RWPE2 (cell line): ENCODE measurements at regions not wholly inside any gene's neighbourhood (a gene's known extent, or its start where the extent isn't known, plus 50 kb on each side); places are given as distances from the start of the nearest gene placed in this dataset.
A peak's percentile ranks its signal among the peaks of the same experiment; 100 is the strongest.

Experiments
- ATAC-seq: fragments of 200-7000 bp; cut with Tn5 transposase; 3 replicates; pipeline ENCODE4 v1.9.1; 2021; ENCODE audit warnings: low read depth
- DNase-seq: peaks from one replicate; pipeline ENCODE4 v3.0.0-alpha.2; 2020; ENCODE audit warnings: low spot score
- H3K27ac ChIP-seq: fragments of 450-650 bp; 2 replicates; pipeline ENCODE4 v1.5.1; 2017; ENCODE audit warnings: mild to moderate bottlenecking; ENCODE audit not compliant: poor library complexity, severe bottlenecking
- H3K27me3 ChIP-seq: fragments of 250-450 bp; sonication (Bioruptor Pico); 2 replicates; pipeline ENCODE4 v1.5.1; 2021; ENCODE audit warnings: mild to moderate bottlenecking, moderate library complexity; ENCODE audit not compliant: insufficient read depth, poor library complexity, severe bottlenecking
- H3K36me3 ChIP-seq: fragments of 250-450 bp; sonication (Bioruptor Pico); 2 replicates; pipeline ENCODE4 v1.5.1; 2020; ENCODE audit warnings: low read depth, mild to moderate bottlenecking, moderate library complexity
- H3K4me1 ChIP-seq: fragments of 250-450 bp; sonication (Bioruptor Pico); 2 replicates; pipeline ENCODE4 v1.5.1; 2021; ENCODE audit warnings: mild to moderate bottlenecking, moderate library complexity; ENCODE audit not compliant: insufficient read depth, poor library complexity, severe bottlenecking
- H3K4me3 ChIP-seq: fragments of 250-450 bp; sonication (Bioruptor Pico); 2 replicates; pipeline ENCODE4 v1.5.1; 2021; ENCODE audit warnings: mild to moderate bottlenecking, moderate library complexity; ENCODE audit not compliant: severe bottlenecking
- H3K9me3 ChIP-seq: fragments of 250-450 bp; sonication (Bioruptor Pico); 2 replicates; pipeline ENCODE4 v1.5.1; 2021; ENCODE audit warnings: mild to moderate bottlenecking, moderate library complexity; ENCODE audit not compliant: severe bottlenecking
- CTCF ChIP-seq: fragments of 450-650 bp; IDR thresholded peaks from one replicate; pipeline ENCODE4 v1.5.1; 2017; ENCODE audit warnings: mild to moderate bottlenecking, moderate library complexity; ENCODE audit not compliant: poor library complexity, severe bottlenecking

DNA sequence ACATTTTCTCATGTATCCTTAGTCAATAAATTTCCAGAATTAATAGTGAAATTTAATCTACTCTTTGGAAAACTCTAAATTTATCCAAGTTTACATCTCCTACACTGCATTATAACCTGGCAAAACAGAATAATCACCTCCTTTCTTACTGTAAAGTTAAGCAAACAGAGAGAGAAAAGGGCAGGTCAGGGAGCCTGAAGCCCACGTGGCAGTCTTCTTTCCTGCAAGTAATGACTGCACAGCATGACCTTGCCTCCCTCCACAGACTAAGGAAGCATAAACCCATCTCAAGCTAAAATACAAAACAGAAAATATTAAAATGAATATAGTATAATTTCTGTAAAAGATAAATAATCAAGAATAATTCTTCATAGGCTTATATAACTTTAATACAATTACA lies 1153.0 kb downstream of the C4orf33 start:
- H3K4me1 ChIP-seq = no peaks in the 10 kb centered on the region
- H3K9me3 ChIP-seq = no peaks in the 10 kb centered on the region
- no peak overlapping the region for H3K27ac ChIP-seq
- no peak for ATAC-seq
- no peak overlapping the region for H3K4me3 ChIP-seq
- no peaks in the 10 kb centered on the region for H3K27me3 ChIP-seq
- TF ChIP-seq CTCF = no peak
- DNase-seq = no peak
- H3K36me3 ChIP-seq = no peaks in the 10 kb centered on the region

DNA sequence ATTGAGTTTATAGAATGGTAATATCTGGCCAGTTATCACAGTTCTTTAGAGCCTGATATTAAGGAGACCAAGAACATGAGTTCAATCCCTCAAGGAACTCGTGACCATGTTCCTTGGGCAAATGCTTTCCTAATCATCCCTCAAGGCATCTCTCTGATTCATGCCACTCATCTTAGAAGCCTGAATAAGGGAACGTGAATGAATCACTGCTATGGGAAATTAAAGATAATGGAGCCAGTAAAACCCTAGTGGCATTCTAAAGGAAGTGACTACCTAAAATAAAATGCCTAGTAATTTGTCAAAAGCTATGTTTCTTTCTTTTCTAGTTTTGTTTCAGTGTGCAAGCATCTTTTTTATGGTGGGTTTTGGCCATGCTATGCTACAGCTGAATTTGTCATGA lies 1161.3 kb downstream of the C4orf33 start:
- peaks cover 17% of the 10 kb centered on the region for H3K4me1 ChIP-seq
- H3K27me3 ChIP-seq = no peaks in the 10 kb centered on the region
- peak; percentile 99 for ATAC-seq
- H3K36me3 ChIP-seq = no peaks in the 10 kb centered on the region
- DNase-seq = no peak
- TF ChIP-seq CTCF = peak; percentile 29
- H3K27ac ChIP-seq = peak overlapping the region; percentile 53
- H3K4me3 ChIP-seq = no peak overlapping the region
- H3K9me3 ChIP-seq = no peaks in the 10 kb centered on the region

GRCh38 chr4:130266814-130267213 lies 1170.9 kb downstream of the C4orf33 start:
- no peaks in the 10 kb centered on the region for H3K36me3 ChIP-seq
- no peaks in the 10 kb centered on the region for H3K9me3 ChIP-seq
- TF ChIP-seq CTCF = no peak
- no peaks in the 10 kb centered on the region for H3K4me1 ChIP-seq
- ATAC-seq (no peak), DNase-seq (no peak)
- no peak overlapping the region for H3K4me3 ChIP-seq
- no peaks in the 10 kb centered on the region for H3K27me3 ChIP-seq
- H3K27ac ChIP-seq = no peak overlapping the region

DNA sequence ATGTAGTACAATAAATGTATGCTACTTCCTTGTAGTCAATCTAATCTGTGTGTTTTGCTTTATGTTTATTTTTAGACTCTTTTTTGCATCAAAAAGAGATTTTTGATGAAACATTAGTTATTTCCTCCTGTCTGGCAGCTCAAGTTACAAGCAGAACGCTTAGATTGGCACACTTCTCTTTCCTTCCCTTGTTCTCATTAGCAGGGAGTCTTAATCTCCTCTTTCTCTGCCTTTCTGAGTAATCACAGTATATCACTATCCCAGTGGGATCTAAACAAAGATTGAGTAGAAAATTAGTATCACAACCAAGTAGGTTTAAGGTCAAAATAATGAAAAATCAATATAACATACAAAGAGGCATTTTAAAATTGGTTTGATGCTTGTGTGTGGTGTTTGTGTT lies 1192.6 kb downstream of the C4orf33 start:
- TF ChIP-seq CTCF = no peak
- Histone ChIP-seq H3K4me3 (no peak overlapping the region), H3K27ac (no peak overlapping the region), H3K9me3 (no peaks in the 10 kb centered on the region), H3K27me3 (no peaks in the 10 kb centered on the region), H3K36me3 (no peaks in the 10 kb centered on the region), H3K4me1 (no peaks in the 10 kb centered on the region)
- no peak for DNase-seq
- ATAC-seq = no peak

DNA sequence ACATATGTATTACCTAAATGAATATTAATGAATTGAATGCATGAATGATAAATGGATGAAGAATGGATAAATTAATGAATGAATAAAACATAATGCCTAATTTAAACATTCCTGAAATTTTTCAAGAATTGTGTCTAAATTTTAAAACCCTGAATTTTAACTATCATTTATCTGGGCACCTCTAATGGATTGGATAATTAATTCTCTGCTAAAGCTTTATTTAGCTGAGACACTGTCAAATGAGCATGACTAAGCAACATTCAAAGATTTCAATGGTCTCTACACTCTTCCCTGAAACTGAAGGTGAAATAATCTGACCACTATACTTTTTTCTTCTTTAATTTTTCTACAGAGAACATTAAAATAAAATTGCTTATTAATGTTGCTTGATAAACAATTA lies 1197.7 kb downstream of the C4orf33 start:
- TF ChIP-seq CTCF = no peak
- H3K4me1 ChIP-seq = no peaks in the 10 kb centered on the region

More for the DNA sequence above, 1197.7 kb downstream of the C4orf33 start:
- no peak for ATAC-seq
- Histone ChIP-seq H3K27ac (no peak overlapping the region), H3K9me3 (no peaks in the 10 kb centered on the region), H3K36me3 (no peaks in the 10 kb centered on the region), H3K4me3 (no peak overlapping the region), H3K27me3 (no peaks in the 10 kb centered on the region)
- DNase-seq = no peak
